22Rv1 (cell line): ENCODE measurements at regions not wholly inside any gene's neighbourhood (a gene's known extent, or its start where the extent isn't known, plus 50 kb on each side); places are given as distances from the start of the nearest gene placed in this dataset.

Experiments used
- ZFX ChIP-seq: fragments of 450-650 bp; IDR thresholded peaks from 2 replicates; pipeline ENCODE4 v1.6.1; 2017; ENCODE audit warnings: antibody characterized with exemption, borderline replicate concordance
- TF ChIP-seq, protein P1 (sequence below): fragments of 450-650 bp; IDR thresholded peaks from 2 replicates; pipeline ENCODE4 v1.5.1; 2017; ENCODE audit warnings: mild to moderate bottlenecking

DNA sequence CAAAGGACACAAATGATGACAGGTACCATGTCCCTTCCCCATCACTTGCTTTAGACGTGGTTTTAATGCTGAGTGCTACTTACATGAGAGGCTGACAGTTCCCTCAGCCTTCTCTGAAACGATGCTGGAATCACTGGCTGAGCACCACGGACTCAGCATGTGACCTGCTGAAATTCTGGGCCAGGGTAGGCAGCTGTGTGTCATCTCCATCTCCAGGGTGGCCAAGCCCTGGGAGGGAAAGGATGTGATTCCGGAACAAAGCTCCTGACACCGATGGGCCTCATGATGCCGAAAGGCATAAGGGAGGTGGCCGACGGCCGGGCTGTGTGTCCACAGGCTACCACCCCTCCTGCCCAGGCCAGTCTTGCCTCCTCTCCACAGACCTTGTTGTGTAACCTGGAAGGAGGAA lies 184.3 kb upstream of the CST7 start:
- TF ChIP-seq, protein P1, sequence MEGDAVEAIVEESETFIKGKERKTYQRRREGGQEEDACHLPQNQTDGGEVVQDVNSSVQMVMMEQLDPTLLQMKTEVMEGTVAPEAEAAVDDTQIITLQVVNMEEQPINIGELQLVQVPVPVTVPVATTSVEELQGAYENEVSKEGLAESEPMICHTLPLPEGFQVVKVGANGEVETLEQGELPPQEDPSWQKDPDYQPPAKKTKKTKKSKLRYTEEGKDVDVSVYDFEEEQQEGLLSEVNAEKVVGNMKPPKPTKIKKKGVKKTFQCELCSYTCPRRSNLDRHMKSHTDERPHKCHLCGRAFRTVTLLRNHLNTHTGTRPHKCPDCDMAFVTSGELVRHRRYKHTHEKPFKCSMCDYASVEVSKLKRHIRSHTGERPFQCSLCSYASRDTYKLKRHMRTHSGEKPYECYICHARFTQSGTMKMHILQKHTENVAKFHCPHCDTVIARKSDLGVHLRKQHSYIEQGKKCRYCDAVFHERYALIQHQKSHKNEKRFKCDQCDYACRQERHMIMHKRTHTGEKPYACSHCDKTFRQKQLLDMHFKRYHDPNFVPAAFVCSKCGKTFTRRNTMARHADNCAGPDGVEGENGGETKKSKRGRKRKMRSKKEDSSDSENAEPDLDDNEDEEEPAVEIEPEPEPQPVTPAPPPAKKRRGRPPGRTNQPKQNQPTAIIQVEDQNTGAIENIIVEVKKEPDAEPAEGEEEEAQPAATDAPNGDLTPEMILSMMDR: no peak
- no peak for TF ChIP-seq ZFX
